GM23338 (cell line): ENCODE measurements at regions not wholly inside any gene's neighbourhood (a gene's known extent, or its start where the extent isn't known, plus 50 kb on each side); places are given as distances from the start of the nearest gene placed in this dataset.

ENCODE experiments used
- ATAC-seq: fragments of 200-7000 bp; cut with Tn5 transposase; 3 replicates; pipeline ENCODE4 v1.9.1; 2020
- DNase-seq: peaks from one replicate; pipeline ENCODE4 v3.0.0-alpha.2; 2015; ENCODE audit warnings: low spot score
- H2AFZ ChIP-seq: fragments of 200-600 bp; sonication (generic); 2 replicates; pipeline ENCODE4 v1.8.0; 2016; ENCODE audit warnings: antibody characterized with exemption, mild to moderate bottlenecking, moderate library complexity
- H3F3A ChIP-seq: fragments of 200-600 bp; sonication (generic); replicated peaks from 2 replicates; pipeline ENCODE4 v1.8.0; 2017; ENCODE audit warnings: antibody characterized with exemption, mixed run types, low read depth
- H3K27ac ChIP-seq: fragments of 200-600 bp; sonication (generic); 2 replicates; pipeline ENCODE4 v1.6.1; 2016; ENCODE audit warnings: low read depth
- H3K27me3 ChIP-seq: fragments of 200-600 bp; sonication (generic); 2 replicates; pipeline ENCODE4 v1.8.0; 2016; ENCODE audit warnings: mild to moderate bottlenecking, mixed run types, moderate library complexity; ENCODE audit not compliant: insufficient read depth
- H3K36me3 ChIP-seq: fragments of 200-600 bp; sonication (generic); 2 replicates; pipeline ENCODE4 v1.8.0; 2016; ENCODE audit warnings: mild to moderate bottlenecking; ENCODE audit not compliant: insufficient read depth
- H3K4me1 ChIP-seq: fragments of 200-600 bp; sonication (generic); 2 replicates; pipeline ENCODE4 v1.8.0; 2016; ENCODE audit warnings: mild to moderate bottlenecking, moderate library complexity; ENCODE audit not compliant: insufficient read depth
- H3K4me2 ChIP-seq: fragments of 200-600 bp; sonication (generic); 2 replicates; pipeline ENCODE4 v1.7.1; 2017; ENCODE audit warnings: mixed run types
- H3K4me3 ChIP-seq: fragments of 200-600 bp; sonication (generic); 2 replicates; pipeline ENCODE4 v1.6.1; 2016; ENCODE audit warnings: mixed run types
- H3K79me2 ChIP-seq: fragments of 200-600 bp; sonication (generic); replicated peaks from 2 replicates; pipeline ENCODE4 v1.8.0; 2017; ENCODE audit warnings: mild to moderate bottlenecking; ENCODE audit not compliant: insufficient read depth
- H3K9me2 ChIP-seq: fragments of 200-600 bp; sonication (generic); 2 replicates; pipeline ENCODE4 v1.8.0; 2017; ENCODE audit not compliant: insufficient read depth
- H4K20me1 ChIP-seq: fragments of 200-600 bp; sonication (generic); replicated peaks from 2 replicates; pipeline ENCODE4 v1.8.0; 2017; ENCODE audit warnings: mild to moderate bottlenecking; ENCODE audit not compliant: insufficient read depth
- H3K27ac Mint-ChIP-seq: 2 replicates; pipeline ENCODE4 v1.8.0; 2020; ENCODE audit warnings: inconsistent platforms, mild to moderate bottlenecking, moderate library complexity, mixed read lengths
- H3K27me3 Mint-ChIP-seq: 3 replicates; pipeline ENCODE4 v1.8.0; 2022; ENCODE audit warnings: low read depth, mild to moderate bottlenecking, moderate library complexity, mixed read lengths, inconsistent platforms; ENCODE audit not compliant: insufficient read depth, poor library complexity
- H3K36me3 Mint-ChIP-seq: 3 replicates; pipeline ENCODE4 v1.8.0; 2021; ENCODE audit warnings: low read depth, mild to moderate bottlenecking, inconsistent platforms, moderate library complexity, mixed read lengths
- H3K4me1 Mint-ChIP-seq: 3 replicates; pipeline ENCODE4 v1.8.0; 2020; ENCODE audit warnings: mild to moderate bottlenecking, inconsistent platforms, mixed read lengths
- H3K4me3 Mint-ChIP-seq: 3 replicates; pipeline ENCODE4 v1.8.0; 2021; ENCODE audit warnings: moderate library complexity, mild to moderate bottlenecking, inconsistent platforms, mixed read lengths
- H3K9me3 Mint-ChIP-seq: 3 replicates; pipeline ENCODE4 v1.8.0; 2020; ENCODE audit warnings: moderate library complexity, mild to moderate bottlenecking, inconsistent platforms, mixed read lengths
- CTCF ChIP-seq, 2 experiments: fragments of 200-600 bp in 1 of 2; sonication (generic) in 1 of 2; conservative IDR thresholded peaks; 2 replicates each; pipeline versions ENCODE4 v1.5.1 to v1.6.1; 2016 to 2017; ENCODE audit warnings: antibody characterized with exemption in 2 of 2, low read depth in 2 of 2, mild to moderate bottlenecking in 2 of 2, moderate library complexity in 1 of 2
- EZH2 ChIP-seq: fragments of 200-600 bp; sonication (generic); IDR thresholded peaks from one replicate; pipeline ENCODE4 v1.8.0; 2017; ENCODE audit warnings: antibody characterized with exemption, mild to moderate bottlenecking, low read depth; ENCODE audit not compliant: unreplicated experiment
- NANOG ChIP-seq: IDR thresholded peaks from 2 replicates; pipeline ENCODE4 v1.6.1; 2016; ENCODE audit warnings: antibody characterized with exemption, borderline replicate concordance
- POLR2AphosphoS5 ChIP-seq: IDR thresholded peaks from 2 replicates; pipeline ENCODE4 v1.6.1; 2016; ENCODE audit warnings: antibody characterized with exemption, low read depth
- REST ChIP-seq: IDR thresholded peaks from one replicate; pipeline ENCODE4 v1.6.1; 2018; ENCODE audit warnings: antibody characterized with exemption; ENCODE audit not compliant: unreplicated experiment
- STAT1 ChIP-seq: IDR thresholded peaks from one replicate; pipeline ENCODE4 v1.6.1; 2016; ENCODE audit warnings: antibody characterized with exemption; ENCODE audit not compliant: unreplicated experiment
- ZNF114 ChIP-seq: fragments of 250-450 bp; sonication (Bioruptor Pico); IDR thresholded peaks from 2 replicates; pipeline ENCODE4 v1.5.0; 2020; ENCODE audit warnings: mild to moderate bottlenecking, moderate library complexity
- ZNF331 ChIP-seq: fragments of 250-450 bp; sonication (Bioruptor Pico); IDR thresholded peaks from 2 replicates; pipeline ENCODE4 v1.5.0; 2020; ENCODE audit warnings: low read depth, mild to moderate bottlenecking, moderate library complexity
- ZNF462 ChIP-seq: fragments of 250-450 bp; sonication (Bioruptor Pico); IDR thresholded peaks from 2 replicates; pipeline ENCODE4 v1.5.0; 2020; ENCODE audit warnings: mild to moderate bottlenecking, moderate library complexity
- TF ChIP-seq, protein P1 (sequence below): IDR thresholded peaks from 2 replicates; pipeline ENCODE4 v1.6.1; 2016; ENCODE audit warnings: antibody characterized with exemption

- no peak overlapping the region for H3K27ac Mint-ChIP-seq
- peaks cover 4% of the 10 kb centered on the region for H3K27me3 Mint-ChIP-seq
- Histone ChIP-seq H3K27ac (no peak overlapping the region), H3K4me2 (no peak overlapping the region), H3K4me3 (no peak overlapping the region), H4K20me1 (no peaks in the 10 kb centered on the region), H3K27me3 (no peaks in the 10 kb centered on the region), H3K79me2 (no peaks in the 10 kb centered on the region), H3K9me2 (peaks cover 5% of the 10 kb centered on the region), H3K36me3 (no peaks in the 10 kb centered on the region), H3K4me1 (no peaks in the 10 kb centered on the region), H3F3A (no peaks in the 10 kb centered on the region), H2AFZ (no peak overlapping the region; the same call in 1 of the 2 replicates)
- H3K4me3 Mint-ChIP-seq, result no peak overlapping the region
- DNase-seq (no peak), ATAC-seq (no peak)
- TF ChIP-seq ZNF462 (CRISPR knock-in tag) (no peak), ZNF331 (CRISPR knock-in tag) (no peak), POLR2AphosphoS5 (no peak), NANOG (no peak), ZNF114 (CRISPR knock-in tag) (no peak)
- peaks cover 5% of the 10 kb centered on the region; the same call in 2 of the 3 replicates for H3K4me1 Mint-ChIP-seq
- H3K36me3 Mint-ChIP-seq, result no peaks in the 10 kb centered on the region
- no peaks in the 10 kb centered on the region for H3K9me3 Mint-ChIP-seq
These were observed 76.1 kb upstream of the GAP43 start for GRCh38 chr3:115547207-115547606.

GRCh38 chr3:115548611-115549010 lies 74.7 kb upstream of the GAP43 start:
- Mint-ChIP-seq H3K27me3 (peaks cover 6% of the 10 kb centered on the region), H3K4me3 (no peak overlapping the region), H3K36me3 (no peaks in the 10 kb centered on the region), H3K9me3 (no peaks in the 10 kb centered on the region), H3K27ac (no peak overlapping the region), H3K4me1 (peaks cover 9% of the 10 kb centered on the region; the same call in 2 of the 3 replicates)
- peaks cover 8% of the 10 kb centered on the region; the same call in 1 of the 2 replicates for H3K4me1 ChIP-seq
- H2AFZ ChIP-seq, result no peak overlapping the region
- no peaks in the 10 kb centered on the region for H3K79me2 ChIP-seq
- no peaks in the 10 kb centered on the region for H3K36me3 ChIP-seq
- no peak overlapping the region for H3K4me2 ChIP-seq
- H3F3A ChIP-seq, result no peaks in the 10 kb centered on the region
- DNase-seq (no peak), ATAC-seq (no peak)
- no peak overlapping the region for H3K27ac ChIP-seq
- H3K4me3 ChIP-seq, result no peak overlapping the region
- peaks cover 5% of the 10 kb centered on the region for H3K9me2 ChIP-seq
- no peaks in the 10 kb centered on the region for H3K27me3 ChIP-seq
- H4K20me1 ChIP-seq, result no peaks in the 10 kb centered on the region
- TF ChIP-seq NANOG (no peak), CTCF (conservative IDR thresholded peaks at IDR 0.05; ENCODE audit: low read depth in 2 of 2) (no peak), EZH2 (no peak), REST (no peak), STAT1 (no peak), ZNF114 (CRISPR knock-in tag) (no peak)
- TF ChIP-seq, protein P1, sequence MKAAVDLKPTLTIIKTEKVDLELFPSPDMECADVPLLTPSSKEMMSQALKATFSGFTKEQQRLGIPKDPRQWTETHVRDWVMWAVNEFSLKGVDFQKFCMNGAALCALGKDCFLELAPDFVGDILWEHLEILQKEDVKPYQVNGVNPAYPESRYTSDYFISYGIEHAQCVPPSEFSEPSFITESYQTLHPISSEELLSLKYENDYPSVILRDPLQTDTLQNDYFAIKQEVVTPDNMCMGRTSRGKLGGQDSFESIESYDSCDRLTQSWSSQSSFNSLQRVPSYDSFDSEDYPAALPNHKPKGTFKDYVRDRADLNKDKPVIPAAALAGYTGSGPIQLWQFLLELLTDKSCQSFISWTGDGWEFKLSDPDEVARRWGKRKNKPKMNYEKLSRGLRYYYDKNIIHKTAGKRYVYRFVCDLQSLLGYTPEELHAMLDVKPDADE, result no peak
